Spleen (tissue), 11 donors: ENCODE measurements at regions not wholly inside any gene's neighbourhood (a gene's known extent, or its start where the extent isn't known, plus 50 kb on each side); places are given as distances from the start of the nearest gene placed in this dataset.

Source experiments
- DNase-seq: peaks from one replicate; pipeline ENCODE4 v3.0.0-alpha.2; 2020
- H3K27ac ChIP-seq, 8 donors: fragments of 200-600 bp; sonication (generic) in 7 of 8; 1 replicate in 4 of 8; 2 replicates in 4 of 8; pipeline versions ENCODE4 v1.5.0 to v1.8.0; 2016 to 2021; ENCODE audit warnings: inconsistent platforms in 4 of 8, mild to moderate bottlenecking in 4 of 8, moderate library complexity in 1 of 8
- H3K27me3 ChIP-seq, 7 donors: fragments of 200-600 bp; sonication (generic) in 6 of 7; replicated peaks in 1 of 7; 1 replicate in 4 of 7; 2 replicates in 3 of 7; pipeline versions ENCODE4 v1.5.0 to v1.8.0; 2016 to 2021; ENCODE audit warnings: inconsistent platforms in 3 of 7, mild to moderate bottlenecking in 1 of 7
- H3K36me3 ChIP-seq, 6 donors: fragments of 200-600 bp; sonication (generic) in 5 of 6; 1 replicate in 4 of 6; 2 replicates in 2 of 6; pipeline versions ENCODE4 v1.5.0 to v1.8.0; 2016 to 2021; ENCODE audit warnings: inconsistent platforms in 2 of 6
- H3K4me1 ChIP-seq, 6 donors: fragments of 200-600 bp; sonication (generic) in 5 of 6; 1 replicate in 3 of 6; 2 replicates in 3 of 6; pipeline versions ENCODE4 v1.5.0 to v1.8.0; 2016 to 2021; ENCODE audit warnings: inconsistent platforms in 3 of 6
- H3K4me3 ChIP-seq, 8 donors: fragments of 200-600 bp; sonication (generic) in 7 of 8; 1 replicate in 4 of 8; 2 replicates in 4 of 8; pipeline versions ENCODE4 v1.5.0 to v1.8.0; 2016 to 2021; ENCODE audit warnings: inconsistent platforms in 4 of 8, mild to moderate bottlenecking in 4 of 8, moderate library complexity in 2 of 8
- H3K9me3 ChIP-seq, 8 donors: fragments of 200-600 bp; sonication (generic) in 7 of 8; 1 replicate in 4 of 8; 2 replicates in 4 of 8; pipeline versions ENCODE4 v1.5.0 to v1.8.0; 2016 to 2021; ENCODE audit warnings: inconsistent platforms in 4 of 8
- CTCF ChIP-seq, 11 experiments: fragments of 200-600 bp in 7 of 11; fragments of 450-650 bp in 4 of 11; sonication (generic) in 4 of 11; IDR thresholded peaks in 8 of 11; conservative IDR thresholded peaks in 3 of 11; 1 replicate in 7 of 11; 2 replicates in 4 of 11; pipeline versions ENCODE4 v1.4.0 to v1.8.0; 2016 to 2021; ENCODE audit warnings: antibody characterized with exemption in 11 of 11, inconsistent platforms in 4 of 11, mild to moderate bottlenecking in 1 of 11
- POLR2A ChIP-seq, 3 donors: fragments of 450-650 bp; IDR thresholded peaks; one replicate each; pipeline ENCODE4 v1.5.1; 2017; ENCODE audit warnings: antibody characterized with exemption in 3 of 3, mild to moderate bottlenecking in 1 of 3
- POLR2AphosphoS5 ChIP-seq, 3 donors: sonication (generic); formaldehyde crosslinking; IDR thresholded peaks; one replicate each; pipeline ENCODE4 v1.5.1; 2017; ENCODE audit warnings: antibody characterized with exemption in 3 of 3
- WGBS, 5 donors: extraction: QIAGEN DNeasy Blood & Tissue Kit in 3 of 5; methylation state at CpG; one replicate each; pipeline versions ENCODE4 v1.1.5 to v1.1.7; 2013 to 2018; 5-methylcytosine and 5-hydroxymethylcytosine counted together
- intact Hi-C: fragments of 100-400 bp; cut with DNase I; formaldehyde crosslinking; loops from one replicate; pipeline ENCODE4 v1.15.0; 2023; ENCODE audit warnings: low total_unique reads
- donor health status: healthy with polysubstance abuse.
- donor health status: DM: no; HTN: no; CAD: no; lungs with moderate emphysema.
- donor health status: DM: no; HTN: no; CAD: no.
- donor health status: Bipolar disorder and iron deficiency.
- donor health status: healthy.
- donor health status: DM: no; HTN: no; CAD: no.
- donor health status: DM: yes; HTN: yes; CAD: no.

GRCh38 chr20:50273601-50274491, 83.2 kb downstream of the CEBPB start:
- DNase-seq = no peak
- TF ChIP-seq POLR2A (IDR thresholded peaks at IDR 0.05) = no peak
- TF ChIP-seq POLR2AphosphoS5 (IDR thresholded peaks at IDR 0.05) = peak in 2 of 3 donors; percentile 39 to 56
- no peak for TF ChIP-seq CTCF (IDR thresholded peaks at IDR 0.05 in 8 of 11, conservative IDR thresholded peaks at IDR 0.05 in 3 of 11)
- peaks cover 5 to 91% (median 60%) of the 10 kb centered on the region in 6 donors for H3K4me1 ChIP-seq

GRCh38 chr20:50274570-50275430, 84.2 kb downstream of the CEBPB start:
- TF ChIP-seq POLR2A (IDR thresholded peaks at IDR 0.05) (peak in 1 of 3 donors; percentile 43), POLR2AphosphoS5 (IDR thresholded peaks at IDR 0.05) (peak; percentile 77 to 97 (median 88)), CTCF (IDR thresholded peaks at IDR 0.05 in 8 of 11, conservative IDR thresholded peaks at IDR 0.05 in 3 of 11) (peak in 2 of 11 experiments; percentile 29 to 36)
- DNase-seq = peak; percentile 96
- peak overlapping the region in 1 of 8 donors; percentile 66 for H3K4me3 ChIP-seq
- intact Hi-C loops = loop anchor here (10.0 kb wide), 1 partner anchor 80 kb away; the partner anchor contains the start of gene CEBPB
- H3K4me1 ChIP-seq = peaks cover 5 to 91% (median 62%) of the 10 kb centered on the region in 6 donors
- H3K27me3 ChIP-seq = peaks cover 0 to 29% (median 0%) of the 10 kb centered on the region in 7 donors
- H3K36me3 ChIP-seq = peaks cover 0 to 16% (median 0%) of the 10 kb centered on the region in 6 donors
- H3K9me3 ChIP-seq = no peaks in the 10 kb centered on the region
- 39 to 53% (median 44%) methylated on average over 16 to 21 of the region's 21 CpGs for WGBS, 5 donors
- H3K27ac ChIP-seq = peak overlapping the region in 7 of 8 donors; percentile 81 to 95 (median 90)

More at GRCh38 chr20:50273601-50274491, 83.2 kb downstream of the CEBPB start:
- no peaks in the 10 kb centered on the region for H3K9me3 ChIP-seq
- 54 to 74% (median 66%) methylated on average over 17 to 19 of the region's 19 CpGs for WGBS, 5 donors
- intact Hi-C loops = loop anchor here (10.0 kb wide), 1 partner anchor 79 kb away; the partner anchor contains the start of gene CEBPB
- H3K36me3 ChIP-seq = peaks cover 0 to 12% (median 0%) of the 10 kb centered on the region in 6 donors
- peak overlapping the region in 1 of 8 donors; percentile 66 for H3K4me3 ChIP-seq
- H3K27me3 ChIP-seq = peaks cover 0 to 34% (median 0%) of the 10 kb centered on the region in 7 donors
- H3K27ac ChIP-seq = peak overlapping the region; percentile 37 to 95 (median 88)

DNA sequence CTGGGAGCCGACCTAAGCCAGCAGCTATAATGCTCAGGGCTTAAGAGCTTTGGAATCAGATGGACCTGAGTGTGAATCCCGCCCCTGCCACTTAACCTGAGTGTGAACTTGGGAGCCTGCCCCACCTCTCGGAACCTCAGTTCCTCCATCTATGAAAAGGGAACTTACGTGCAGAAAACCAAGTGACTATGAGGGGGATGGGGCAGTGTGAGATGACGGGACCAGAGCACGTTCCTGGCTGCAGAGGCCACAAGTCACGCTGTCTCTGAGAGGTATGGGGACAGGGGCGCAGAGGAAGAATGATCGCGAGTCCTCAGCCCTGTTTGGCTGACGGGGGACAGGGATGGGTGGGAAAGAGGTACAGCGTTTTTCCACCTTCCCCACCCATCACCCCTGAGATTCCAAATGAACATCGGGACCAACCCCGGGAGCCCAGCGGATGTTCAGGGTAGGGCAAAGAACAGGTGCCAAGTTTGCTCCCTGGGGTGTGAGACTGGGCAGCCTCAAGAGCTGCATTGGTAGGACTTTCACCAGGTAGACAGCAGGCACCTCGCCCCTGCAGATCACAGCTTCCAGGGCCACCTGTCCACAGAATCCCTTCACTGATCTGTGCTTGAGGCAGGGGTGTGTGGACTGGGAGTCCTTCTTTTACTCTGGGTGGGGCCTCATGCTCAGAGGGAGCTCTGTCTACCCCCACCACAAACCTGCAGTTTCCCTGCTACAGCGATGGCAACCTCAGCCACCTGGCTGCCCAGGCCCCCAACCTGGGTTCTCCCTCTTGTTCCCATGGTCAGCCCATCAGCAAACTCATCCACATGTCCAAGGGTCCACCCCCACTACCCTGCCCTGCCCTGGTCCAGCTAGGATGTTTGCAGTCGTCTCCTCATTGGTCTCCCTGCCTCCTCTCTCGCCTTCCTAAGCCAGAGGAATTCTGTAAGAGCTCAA, 85.8 kb downstream of the CEBPB start:
- Histone ChIP-seq H3K4me1 (peaks cover 0 to 91% (median 50%) of the 10 kb centered on the region in 6 donors), H3K27ac (peak overlapping the region; percentile 3 to 95 (median 88)), H3K36me3 (peaks cover 0 to 16% (median 0%) of the 10 kb centered on the region in 6 donors), H3K27me3 (peaks cover 0 to 15% (median 0%) of the 10 kb centered on the region in 7 donors), H3K9me3 (no peaks in the 10 kb centered on the region), H3K4me3 (peak overlapping the region in 4 of 8 donors; percentile 17 to 66 (median 32))
- peak; percentile 66 to 94 (median 78) for TF ChIP-seq POLR2AphosphoS5 (IDR thresholded peaks at IDR 0.05)
- peak in 2 of 11 experiments; percentile 12 to 33 for TF ChIP-seq CTCF (IDR thresholded peaks at IDR 0.05 in 8 of 11, conservative IDR thresholded peaks at IDR 0.05 in 3 of 11)
- TF ChIP-seq POLR2A (IDR thresholded peaks at IDR 0.05) = peak in 2 of 3 donors; percentile 31 to 83
- intact Hi-C loops = loop anchor here (10.0 kb wide), 1 partner anchor 82 kb away; the partner anchor contains the start of gene CEBPB
- 67 to 76% (median 68%) methylated on average over 17 to 19 of the region's 19 CpGs for WGBS, 5 donors
- peak; percentile 88 for DNase-seq
